ENCODE measurements at regions not wholly inside any gene's neighbourhood (a gene's known extent, or its start where the extent isn't known, plus 50 kb on each side); places are given as distances from the start of the nearest gene placed in this dataset.

DNA sequence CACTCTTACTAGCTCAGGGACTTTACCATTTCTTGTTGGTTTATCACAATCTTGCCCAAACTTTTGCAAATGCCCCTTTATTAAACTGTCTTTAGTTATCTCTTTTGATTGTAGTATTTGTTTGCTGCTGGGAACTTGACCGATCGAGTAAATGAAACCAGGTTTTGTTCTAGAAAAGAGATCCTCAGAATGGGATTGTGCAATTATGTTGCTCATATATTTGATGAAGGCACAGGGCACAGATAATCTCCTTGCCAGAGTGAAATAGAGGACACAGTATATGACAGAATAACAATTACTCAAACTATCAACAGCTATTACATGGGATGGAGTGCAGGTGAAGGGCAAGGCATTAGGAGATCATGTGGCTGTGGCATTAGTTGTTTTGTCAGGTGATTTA, 216.6 kb upstream of the RASGRP1 start:
- no peaks in the 10 kb centered on the region for H3K79me2 ChIP-seq (ENCODE audit: insufficient read depth, low read depth, low read length)
- no peak overlapping the region for H3K4me2 ChIP-seq (ENCODE audit: low read length)
- ChIA-PET CTCF (ENCODE audit: unreplicated experiment) (no interaction called here), POLR2A (no interaction called here)
- H3K4me1 ChIP-seq (ENCODE audit: insufficient read depth, low read length, poor library complexity, severe bottlenecking), result no peaks in the 10 kb centered on the region
- H2AFZ ChIP-seq (ENCODE audit: low read length), result no peak overlapping the region
- no peak overlapping the region for H3K4me3 ChIP-seq (ENCODE audit: low read depth, low read length, poor library complexity, severe bottlenecking)
- TF ChIP-seq, protein P1, sequence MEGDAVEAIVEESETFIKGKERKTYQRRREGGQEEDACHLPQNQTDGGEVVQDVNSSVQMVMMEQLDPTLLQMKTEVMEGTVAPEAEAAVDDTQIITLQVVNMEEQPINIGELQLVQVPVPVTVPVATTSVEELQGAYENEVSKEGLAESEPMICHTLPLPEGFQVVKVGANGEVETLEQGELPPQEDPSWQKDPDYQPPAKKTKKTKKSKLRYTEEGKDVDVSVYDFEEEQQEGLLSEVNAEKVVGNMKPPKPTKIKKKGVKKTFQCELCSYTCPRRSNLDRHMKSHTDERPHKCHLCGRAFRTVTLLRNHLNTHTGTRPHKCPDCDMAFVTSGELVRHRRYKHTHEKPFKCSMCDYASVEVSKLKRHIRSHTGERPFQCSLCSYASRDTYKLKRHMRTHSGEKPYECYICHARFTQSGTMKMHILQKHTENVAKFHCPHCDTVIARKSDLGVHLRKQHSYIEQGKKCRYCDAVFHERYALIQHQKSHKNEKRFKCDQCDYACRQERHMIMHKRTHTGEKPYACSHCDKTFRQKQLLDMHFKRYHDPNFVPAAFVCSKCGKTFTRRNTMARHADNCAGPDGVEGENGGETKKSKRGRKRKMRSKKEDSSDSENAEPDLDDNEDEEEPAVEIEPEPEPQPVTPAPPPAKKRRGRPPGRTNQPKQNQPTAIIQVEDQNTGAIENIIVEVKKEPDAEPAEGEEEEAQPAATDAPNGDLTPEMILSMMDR (conservative IDR thresholded peaks at IDR 0.05; ENCODE audit: low read length), result no peak
- no peak for TF ChIP-seq EZH2phosphoT487 (IDR thresholded peaks at IDR 0.05; ENCODE audit: borderline replicate concordance, low read depth, low read length)
- no peaks in the 10 kb centered on the region for H3K9me3 ChIP-seq (ENCODE audit: low read length)
- H3K9me2 ChIP-seq (ENCODE audit: insufficient read depth, low read length), result no peaks in the 10 kb centered on the region
- no peak overlapping the region for H3K27ac ChIP-seq (ENCODE audit: low read depth, low read length, poor library complexity, severe bottlenecking)
- H4K20me1 ChIP-seq (ENCODE audit: insufficient read depth, low read length), result no peaks in the 10 kb centered on the region
- DNase-seq (ENCODE audit: low spot score), result no peak
- no peaks in the 10 kb centered on the region for H3K36me3 ChIP-seq (ENCODE audit: insufficient read depth, low read length)
- BruUV-seq (replicated peaks), result no TSS peak
- intact Hi-C loops (cut with micrococcal nuclease; ENCODE audit: unreplicated experiment), result no loop called here

DNA sequence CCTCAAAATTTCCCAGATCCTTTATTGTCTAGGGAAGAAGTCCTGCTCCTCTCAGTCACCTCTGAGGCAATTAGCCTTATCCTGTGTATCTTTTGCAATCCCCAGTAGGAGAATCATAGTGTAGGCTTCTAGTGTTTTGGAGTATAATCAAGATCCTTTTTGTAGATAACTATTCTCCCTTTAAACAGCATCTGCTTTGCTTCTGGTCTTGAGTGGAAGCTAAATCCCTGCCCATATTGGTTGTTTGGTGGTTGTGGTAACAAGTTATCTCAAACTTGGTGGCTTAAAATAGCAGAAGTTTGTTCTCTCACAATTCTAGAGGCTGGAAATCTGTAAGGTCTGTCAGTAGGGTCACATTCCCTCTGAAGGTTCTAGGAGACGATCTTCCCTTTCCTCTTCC, 217.5 kb upstream of the RASGRP1 start:
- ChIA-PET CTCF (ENCODE audit: unreplicated experiment) (no interaction called here), POLR2A (no interaction called here)
- Histone ChIP-seq H3K9me2 (ENCODE audit: insufficient read depth, low read length) (no peaks in the 10 kb centered on the region), H3K79me2 (ENCODE audit: insufficient read depth, low read depth, low read length) (no peaks in the 10 kb centered on the region), H4K20me1 (ENCODE audit: insufficient read depth, low read length) (no peaks in the 10 kb centered on the region), H3K4me2 (ENCODE audit: low read length) (no peak overlapping the region), H3K9me3 (ENCODE audit: low read length) (no peaks in the 10 kb centered on the region), H3K4me1 (ENCODE audit: insufficient read depth, low read length, poor library complexity, severe bottlenecking) (no peaks in the 10 kb centered on the region), H3K4me3 (ENCODE audit: low read depth, low read length, poor library complexity, severe bottlenecking) (no peak overlapping the region), H3K36me3 (ENCODE audit: insufficient read depth, low read length) (no peaks in the 10 kb centered on the region), H3K27ac (ENCODE audit: low read depth, low read length, poor library complexity, severe bottlenecking) (no peak overlapping the region), H2AFZ (ENCODE audit: low read length) (no peak overlapping the region)
- DNase-seq (ENCODE audit: low spot score), result no peak
- TF ChIP-seq, protein P1 (conservative IDR thresholded peaks at IDR 0.05; ENCODE audit: low read length), result no peak
- no peak for TF ChIP-seq EZH2phosphoT487 (IDR thresholded peaks at IDR 0.05; ENCODE audit: borderline replicate concordance, low read depth, low read length)
- intact Hi-C loops (cut with micrococcal nuclease; ENCODE audit: unreplicated experiment), result no loop called here
- BruUV-seq (replicated peaks), result no TSS peak

DNA sequence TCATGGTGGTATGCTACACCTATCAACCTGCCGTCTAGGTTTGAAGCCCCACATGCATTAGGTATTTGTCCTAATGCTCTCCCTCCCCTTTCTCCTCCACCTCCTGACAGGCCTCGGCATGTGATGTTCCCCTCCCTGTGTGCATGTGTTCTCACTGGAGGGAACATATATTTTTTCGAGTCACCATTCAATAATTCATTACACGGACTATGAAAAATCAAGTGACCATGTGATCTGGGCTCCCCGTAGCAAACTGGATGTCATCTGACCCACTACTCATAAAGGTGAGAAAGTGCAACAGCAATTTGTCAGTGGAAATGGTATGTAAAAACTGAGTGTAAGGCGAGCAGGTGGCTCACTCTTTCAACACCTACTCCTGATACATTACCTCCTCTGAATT, 224.3 kb upstream of the RASGRP1 start:
- DNase-seq (ENCODE audit: low spot score), result no peak
- BruUV-seq (replicated peaks), result no TSS peak

More for the DNA sequence above, 224.3 kb upstream of the RASGRP1 start:
- Histone ChIP-seq H3K4me1 (ENCODE audit: insufficient read depth, low read length, poor library complexity, severe bottlenecking) (no peaks in the 10 kb centered on the region), H3K4me3 (ENCODE audit: low read depth, low read length, poor library complexity, severe bottlenecking) (no peak overlapping the region), H4K20me1 (ENCODE audit: insufficient read depth, low read length) (no peaks in the 10 kb centered on the region), H3K79me2 (ENCODE audit: insufficient read depth, low read depth, low read length) (no peaks in the 10 kb centered on the region), H3K27ac (ENCODE audit: low read depth, low read length, poor library complexity, severe bottlenecking) (no peak overlapping the region), H3K9me2 (ENCODE audit: insufficient read depth, low read length) (no peaks in the 10 kb centered on the region), H2AFZ (ENCODE audit: low read length) (no peak overlapping the region), H3K9me3 (ENCODE audit: low read length) (no peaks in the 10 kb centered on the region), H3K4me2 (ENCODE audit: low read length) (no peak overlapping the region), H3K36me3 (ENCODE audit: insufficient read depth, low read length) (no peaks in the 10 kb centered on the region)
- ChIA-PET POLR2A (no interaction called here), CTCF (ENCODE audit: unreplicated experiment) (no interaction called here)
- intact Hi-C loops (cut with micrococcal nuclease; ENCODE audit: unreplicated experiment), result no loop called here
- TF ChIP-seq, protein P1 (conservative IDR thresholded peaks at IDR 0.05; ENCODE audit: low read length), result no peak
- no peak for TF ChIP-seq EZH2phosphoT487 (IDR thresholded peaks at IDR 0.05; ENCODE audit: borderline replicate concordance, low read depth, low read length)

Measured in OCI-LY7 (cell line).